ENCODE measurements at regions not wholly inside any gene's neighbourhood (a gene's known extent, or its start where the extent isn't known, plus 50 kb on each side); places are given as distances from the start of the nearest gene placed in this dataset.

- no peaks in the 10 kb centered on the region for H3K9me3 Mint-ChIP-seq
- no peak for ATAC-seq
- no peak overlapping the region for H3K27ac Mint-ChIP-seq
- H3K27me3 Mint-ChIP-seq: no peaks in the 10 kb centered on the region
- no peak overlapping the region for H3K4me3 Mint-ChIP-seq
- TF ChIP-seq, protein P1, sequence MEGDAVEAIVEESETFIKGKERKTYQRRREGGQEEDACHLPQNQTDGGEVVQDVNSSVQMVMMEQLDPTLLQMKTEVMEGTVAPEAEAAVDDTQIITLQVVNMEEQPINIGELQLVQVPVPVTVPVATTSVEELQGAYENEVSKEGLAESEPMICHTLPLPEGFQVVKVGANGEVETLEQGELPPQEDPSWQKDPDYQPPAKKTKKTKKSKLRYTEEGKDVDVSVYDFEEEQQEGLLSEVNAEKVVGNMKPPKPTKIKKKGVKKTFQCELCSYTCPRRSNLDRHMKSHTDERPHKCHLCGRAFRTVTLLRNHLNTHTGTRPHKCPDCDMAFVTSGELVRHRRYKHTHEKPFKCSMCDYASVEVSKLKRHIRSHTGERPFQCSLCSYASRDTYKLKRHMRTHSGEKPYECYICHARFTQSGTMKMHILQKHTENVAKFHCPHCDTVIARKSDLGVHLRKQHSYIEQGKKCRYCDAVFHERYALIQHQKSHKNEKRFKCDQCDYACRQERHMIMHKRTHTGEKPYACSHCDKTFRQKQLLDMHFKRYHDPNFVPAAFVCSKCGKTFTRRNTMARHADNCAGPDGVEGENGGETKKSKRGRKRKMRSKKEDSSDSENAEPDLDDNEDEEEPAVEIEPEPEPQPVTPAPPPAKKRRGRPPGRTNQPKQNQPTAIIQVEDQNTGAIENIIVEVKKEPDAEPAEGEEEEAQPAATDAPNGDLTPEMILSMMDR (IDR thresholded peaks at IDR 0.05): no peak
- no peaks in the 10 kb centered on the region for H3K4me1 Mint-ChIP-seq (ENCODE audit: low read depth)
- POLR2A ChIA-PET: interaction anchor here (0.7 kb wide), 1 partner anchor 21 kb away, joined by 3 read pairs; no protein-coding TSS in a partner anchor
- CTCF ChIA-PET: no interaction called here
- intact Hi-C loops (cut with micrococcal nuclease): no loop called here
- no peaks in the 10 kb centered on the region for H3K36me3 Mint-ChIP-seq (ENCODE audit: low read depth)
- no peak for DNase-seq
Observed at GRCh38 chr12:115474539-115475353, 790.8 kb upstream of the TBX3 start.

DNA sequence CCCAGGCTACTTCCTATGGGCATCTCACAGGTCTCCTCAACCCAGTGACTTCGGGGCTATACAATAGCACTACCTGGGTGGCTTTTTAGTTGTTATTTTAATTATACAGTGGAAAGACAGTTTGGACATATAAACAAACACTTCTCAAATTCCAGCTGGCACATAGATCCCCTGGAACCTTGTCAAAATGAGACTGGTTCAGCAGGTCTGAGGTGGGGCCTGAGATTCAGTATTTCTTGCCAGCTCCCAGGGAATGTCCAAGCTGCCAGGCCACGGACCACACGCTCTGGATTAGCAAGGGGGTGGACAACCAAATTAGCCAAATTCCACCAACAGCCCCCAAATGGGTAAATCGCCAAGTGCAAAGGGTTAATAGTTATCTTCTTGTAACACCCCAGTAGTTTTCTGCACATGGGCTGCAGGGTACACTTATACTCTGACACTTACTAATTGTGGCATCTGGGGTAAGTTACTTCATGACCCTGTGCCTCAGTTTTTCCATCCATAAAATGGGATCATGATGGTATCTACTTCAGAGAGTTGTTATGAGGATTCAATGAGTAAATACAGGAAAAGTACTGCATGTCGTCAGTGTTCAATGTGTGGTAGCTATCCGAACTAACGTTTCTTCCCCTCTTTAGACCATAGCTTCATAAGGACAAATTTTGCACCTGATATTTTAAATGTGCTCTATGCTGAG lies 789.4 kb upstream of the TBX3 start:
- DNase-seq (no peak), ATAC-seq (no peak)
- no peaks in the 10 kb centered on the region for H3K36me3 Mint-ChIP-seq (ENCODE audit: low read depth)
- no peak overlapping the region for H3K27ac Mint-ChIP-seq
- TF ChIP-seq, protein P1 (IDR thresholded peaks at IDR 0.05): no peak
- H3K27me3 Mint-ChIP-seq: no peaks in the 10 kb centered on the region
- CTCF ChIA-PET: no interaction called here
- no peaks in the 10 kb centered on the region for H3K4me1 Mint-ChIP-seq (ENCODE audit: low read depth)
- H3K4me3 Mint-ChIP-seq: no peak overlapping the region
- no peaks in the 10 kb centered on the region for H3K9me3 Mint-ChIP-seq
- POLR2A ChIA-PET: no interaction called here
- intact Hi-C loops (cut with micrococcal nuclease): no loop called here

DNA sequence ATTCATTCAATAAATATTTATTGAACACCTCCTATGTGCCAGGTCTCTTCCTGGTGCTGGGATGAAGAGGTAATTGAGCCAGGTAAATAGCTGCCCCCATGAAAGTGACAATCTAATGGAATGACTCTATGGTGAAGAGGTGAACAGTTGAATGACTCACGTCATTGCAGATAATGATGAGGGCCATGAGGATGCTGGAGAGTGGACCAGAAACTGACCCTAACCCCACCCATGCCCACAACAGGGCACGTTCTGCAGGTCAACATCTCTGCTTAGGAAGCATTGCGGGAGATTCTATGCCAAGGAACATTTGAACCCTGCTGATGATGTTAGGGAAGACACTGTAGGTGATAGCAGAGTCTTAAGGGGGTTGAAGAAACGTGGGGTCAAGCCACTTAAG lies 788.9 kb upstream of the TBX3 start:
- Mint-ChIP-seq H3K36me3 (ENCODE audit: low read depth) (no peaks in the 10 kb centered on the region), H3K4me1 (ENCODE audit: low read depth) (no peaks in the 10 kb centered on the region), H3K27me3 (no peaks in the 10 kb centered on the region), H3K9me3 (no peaks in the 10 kb centered on the region), H3K4me3 (no peak overlapping the region), H3K27ac (no peak overlapping the region)
- intact Hi-C loops (cut with micrococcal nuclease): no loop called here
- TF ChIP-seq, protein P1 (IDR thresholded peaks at IDR 0.05): no peak
- ATAC-seq: no peak
- no peak for DNase-seq
- ChIA-PET CTCF (no interaction called here), POLR2A (no interaction called here)

DNA sequence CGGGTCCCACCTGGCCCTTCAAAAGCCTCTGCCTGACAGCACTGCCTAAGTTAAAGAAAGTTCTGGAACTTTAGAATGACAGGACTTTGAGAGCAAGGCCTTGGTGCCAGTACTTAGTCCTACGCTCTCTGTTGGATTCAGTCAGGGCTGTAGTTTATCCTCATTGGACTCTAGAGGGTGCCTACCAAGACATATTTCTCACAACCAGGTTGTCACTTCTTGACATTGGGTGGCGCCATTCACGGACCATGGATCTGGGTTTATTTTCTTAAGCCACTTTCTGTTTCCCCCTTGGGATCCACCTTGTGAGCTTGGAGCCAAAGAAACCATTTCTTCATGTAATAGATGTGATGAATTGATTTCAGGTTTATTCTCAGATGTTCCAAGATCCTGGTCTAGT lies 787.0 kb upstream of the TBX3 start:
- ATAC-seq (no peak), DNase-seq (no peak)
- TF ChIP-seq, protein P1 (IDR thresholded peaks at IDR 0.05): no peak
- intact Hi-C loops (cut with micrococcal nuclease): no loop called here
- ChIA-PET POLR2A (no interaction called here), CTCF (no interaction called here)
- no peaks in the 10 kb centered on the region for H3K9me3 Mint-ChIP-seq
- no peaks in the 10 kb centered on the region for H3K4me1 Mint-ChIP-seq (ENCODE audit: low read depth)
- H3K4me3 Mint-ChIP-seq: no peak overlapping the region
- no peaks in the 10 kb centered on the region for H3K36me3 Mint-ChIP-seq (ENCODE audit: low read depth)
- no peaks in the 10 kb centered on the region for H3K27me3 Mint-ChIP-seq
- no peak overlapping the region for H3K27ac Mint-ChIP-seq

GRCh38 chr12:115470526-115470925 lies 786.6 kb upstream of the TBX3 start:
- POLR2A ChIA-PET: no interaction called here
- H3K27ac Mint-ChIP-seq: no peak overlapping the region
- no peaks in the 10 kb centered on the region for H3K9me3 Mint-ChIP-seq
- no peaks in the 10 kb centered on the region for H3K4me1 Mint-ChIP-seq (ENCODE audit: low read depth)
- CTCF ChIA-PET: no interaction called here
- TF ChIP-seq, protein P1 (IDR thresholded peaks at IDR 0.05): no peak
- intact Hi-C loops (cut with micrococcal nuclease): no loop called here
- H3K27me3 Mint-ChIP-seq: no peaks in the 10 kb centered on the region
- no peak overlapping the region for H3K4me3 Mint-ChIP-seq
- no peaks in the 10 kb centered on the region for H3K36me3 Mint-ChIP-seq (ENCODE audit: low read depth)
- no peak for ATAC-seq
- no peak for DNase-seq

Measured in activated CD8-positive, alpha-beta T cell treated with anti-CD3 and anti-CD28 coated beads for 36 hours (primary cell).